ENCODE measurements at regions not wholly inside any gene's neighbourhood (a gene's known extent, or its start where the extent isn't known, plus 50 kb on each side); places are given as distances from the start of the nearest gene placed in this dataset.

GRCh38 chr3:25032344-25032743, 395.7 kb upstream of the RARB start:
- ChIA-PET CTCF (ENCODE audit: partially characterized antibody) (interaction anchor here (1.1 to 5.5 kb wide), 12 partner anchors 9 to 561 kb away, joined by 3 to 49 read pairs (median 5); no protein-coding TSS in a partner anchor), POLR2A (ENCODE audit: partially characterized antibody) (no interaction called here)
- Histone ChIP-seq H3K27me3 (replicated peaks in 1 of 4; ENCODE audit: control insufficient read depth in 3 of 4, extremely low read depth in 1 of 4, insufficient read depth in 3 of 4, low read length in 3 of 4) (peaks cover 0 to 1% (median 0%) of the 10 kb centered on the region in 4 experiments; a peak in 1 of 7 replicates), H3K4ac (replicated peaks; ENCODE audit: insufficient read length, low read depth, low read length) (no peak overlapping the region), H3K14ac (ENCODE audit: insufficient read length) (no peak overlapping the region), H3K9ac (replicated peaks in 1 of 4; ENCODE audit: extremely low read depth in 1 of 4, low read depth in 3 of 4, low read length in 3 of 4) (no peak overlapping the region), H2BK12ac (ENCODE audit: low read depth, low read length) (no peak overlapping the region), H2AK5ac (ENCODE audit: low read depth, low read length) (no peak overlapping the region), H3K27ac (ENCODE audit: low read depth, low read length) (no peak overlapping the region), H4K91ac (replicated peaks; ENCODE audit: insufficient read length, low read length) (no peak overlapping the region), H3K4me3 (ENCODE audit: extremely low read depth in 1 of 4, insufficient read depth in 2 of 4, low read depth in 3 of 4, low read length in 4 of 4) (no peak overlapping the region), H3K23me2 (ENCODE audit: low read depth, low read length) (no peaks in the 10 kb centered on the region), H3K79me1 (ENCODE audit: low read depth, low read length) (no peaks in the 10 kb centered on the region), H3K9me3 (ENCODE audit: insufficient read depth in 2 of 2, low read depth in 1 of 2, low read length in 1 of 2) (no peaks in the 10 kb centered on the region), H3K18ac (ENCODE audit: extremely low read depth, low read length) (no peak overlapping the region), H4K8ac (ENCODE audit: extremely low read depth, insufficient read depth, low read length) (no peak overlapping the region), H3K79me2 (ENCODE audit: control insufficient read depth in 1 of 2, insufficient read depth in 2 of 2, low read length in 2 of 2) (no peaks in the 10 kb centered on the region), H3K56ac (replicated peaks; ENCODE audit: insufficient read length, low read depth, low read length) (no peak overlapping the region), H2BK20ac (ENCODE audit: low read length) (no peak overlapping the region), H2BK15ac (ENCODE audit: low read length) (no peak overlapping the region), H4K5ac (ENCODE audit: insufficient read length, low read depth, low read length) (no peak overlapping the region), H3K4me2 (ENCODE audit: insufficient read depth in 1 of 2, low read depth in 2 of 2, low read length in 2 of 2) (no peak overlapping the region), H3K36me3 (ENCODE audit: control insufficient read depth in 2 of 4, insufficient read depth in 4 of 4, low read length in 3 of 4) (no peaks in the 10 kb centered on the region), H2BK120ac (replicated peaks; ENCODE audit: low read depth, low read length) (no peak overlapping the region), H3K4me1 (replicated peaks in 1 of 4; ENCODE audit: control insufficient read depth in 3 of 4, insufficient read depth in 4 of 4, low read length in 3 of 4) (no peaks in the 10 kb centered on the region), H2AFZ (ENCODE audit: low read length) (no peak overlapping the region), H2BK5ac (ENCODE audit: low read depth, low read length) (no peak overlapping the region), H4K20me1 (replicated peaks in 1 of 2; ENCODE audit: control insufficient read depth in 1 of 2, insufficient read depth in 2 of 2, low read length in 2 of 2) (no peaks in the 10 kb centered on the region), H3K23ac (ENCODE audit: insufficient read length) (no peak overlapping the region)
- TF ChIP-seq EGR1 (IDR thresholded peaks at IDR 0.05; ENCODE audit: borderline replicate concordance, low read depth, low read length) (no peak), HDAC2 (IDR thresholded peaks at IDR 0.05; ENCODE audit: borderline replicate concordance in 1 of 2, low read depth in 2 of 2, low read length in 2 of 2) (no peak), JUN (IDR thresholded peaks at IDR 0.05; ENCODE audit: low read depth, low read length) (no peak), CBX5 (IDR thresholded peaks at IDR 0.05; ENCODE audit: low read depth, low read length) (no peak), BCL11A (IDR thresholded peaks at IDR 0.05; ENCODE audit: low read depth in 2 of 2, low read length in 2 of 2) (no peak), GABPA (IDR thresholded peaks at IDR 0.05; ENCODE audit: borderline replicate concordance, insufficient read depth, low read length) (no peak), RXRA (IDR thresholded peaks at IDR 0.05; ENCODE audit: insufficient read depth, low read depth, low read length) (no peak), CTBP2 (IDR thresholded peaks at IDR 0.05; ENCODE audit: borderline replicate concordance, insufficient read depth, insufficient read length, low read length) (no peak), GTF2F1 (IDR thresholded peaks at IDR 0.05; ENCODE audit: borderline replicate concordance, low read depth, low read length) (no peak), ATF3 (IDR thresholded peaks at IDR 0.05; ENCODE audit: insufficient read depth, low read depth, low read length) (no peak), SIN3A (conservative IDR thresholded peaks at IDR 0.05 in 1 of 2, IDR thresholded peaks at IDR 0.05 in 1 of 2; ENCODE audit: low read depth in 1 of 2, low read length in 2 of 2) (no peak), SP2 (IDR thresholded peaks at IDR 0.05; ENCODE audit: low read length) (no peak)
- WGBS, 2 experiments (ENCODE audit: extremely low coverage in 1 of 2, insufficient coverage in 1 of 2, insufficient read length in 1 of 2, insufficient replicate concordance in 2 of 2, low coverage in 1 of 2, low lambda C conversion rate in 2 of 2, missing lambda C conversion rate in 1 of 2): 100% methylated on average over 1 of the region's 1 CpG; no CpG with 5 or more reads in 1 of the 2 experiments
- DNase-seq (ENCODE audit: low read depth in 1 of 2, low spot score in 2 of 2): no peak
- no peak for FAIRE-seq

Data from H1 (cell line).